ENCODE measurements at regions not wholly inside any gene's neighbourhood (a gene's known extent, or its start where the extent isn't known, plus 50 kb on each side); places are given as distances from the start of the nearest gene placed in this dataset.

DNA sequence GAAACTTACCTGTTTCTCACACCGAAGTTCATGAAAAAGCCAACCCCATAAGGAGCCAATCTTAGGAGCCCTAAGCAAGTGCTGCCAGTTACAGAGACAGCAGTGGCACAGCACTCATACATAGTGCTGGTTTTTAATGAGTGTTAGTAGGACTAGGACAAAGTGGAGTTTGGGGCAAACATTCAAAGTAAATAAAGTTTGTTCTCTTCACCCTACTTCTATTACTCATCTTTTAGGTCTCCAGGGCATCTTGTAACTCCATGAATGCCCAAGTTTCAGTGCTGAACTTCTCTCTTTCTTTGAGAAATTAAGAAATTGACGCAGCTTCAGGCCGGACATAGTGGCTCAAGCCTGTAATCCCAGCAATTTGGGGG, 584.7 kb downstream of the EBF1 start:
- WGBS, 2 donors = 89 to 95% methylated on average over 3 of the region's 3 CpGs
- DNase-seq (ENCODE audit: low spot score in 2 of 2) = no peak
- H3K4me3 ChIP-seq (ENCODE audit: low read depth, poor library complexity, severe bottlenecking) = no peak overlapping the region
- TF ChIP-seq, protein P1, sequence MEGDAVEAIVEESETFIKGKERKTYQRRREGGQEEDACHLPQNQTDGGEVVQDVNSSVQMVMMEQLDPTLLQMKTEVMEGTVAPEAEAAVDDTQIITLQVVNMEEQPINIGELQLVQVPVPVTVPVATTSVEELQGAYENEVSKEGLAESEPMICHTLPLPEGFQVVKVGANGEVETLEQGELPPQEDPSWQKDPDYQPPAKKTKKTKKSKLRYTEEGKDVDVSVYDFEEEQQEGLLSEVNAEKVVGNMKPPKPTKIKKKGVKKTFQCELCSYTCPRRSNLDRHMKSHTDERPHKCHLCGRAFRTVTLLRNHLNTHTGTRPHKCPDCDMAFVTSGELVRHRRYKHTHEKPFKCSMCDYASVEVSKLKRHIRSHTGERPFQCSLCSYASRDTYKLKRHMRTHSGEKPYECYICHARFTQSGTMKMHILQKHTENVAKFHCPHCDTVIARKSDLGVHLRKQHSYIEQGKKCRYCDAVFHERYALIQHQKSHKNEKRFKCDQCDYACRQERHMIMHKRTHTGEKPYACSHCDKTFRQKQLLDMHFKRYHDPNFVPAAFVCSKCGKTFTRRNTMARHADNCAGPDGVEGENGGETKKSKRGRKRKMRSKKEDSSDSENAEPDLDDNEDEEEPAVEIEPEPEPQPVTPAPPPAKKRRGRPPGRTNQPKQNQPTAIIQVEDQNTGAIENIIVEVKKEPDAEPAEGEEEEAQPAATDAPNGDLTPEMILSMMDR (IDR thresholded peaks at IDR 0.05) = no peak
- intact Hi-C loops (cut with DNase I; ENCODE audit: low total_unique reads) = no loop called here

DNA sequence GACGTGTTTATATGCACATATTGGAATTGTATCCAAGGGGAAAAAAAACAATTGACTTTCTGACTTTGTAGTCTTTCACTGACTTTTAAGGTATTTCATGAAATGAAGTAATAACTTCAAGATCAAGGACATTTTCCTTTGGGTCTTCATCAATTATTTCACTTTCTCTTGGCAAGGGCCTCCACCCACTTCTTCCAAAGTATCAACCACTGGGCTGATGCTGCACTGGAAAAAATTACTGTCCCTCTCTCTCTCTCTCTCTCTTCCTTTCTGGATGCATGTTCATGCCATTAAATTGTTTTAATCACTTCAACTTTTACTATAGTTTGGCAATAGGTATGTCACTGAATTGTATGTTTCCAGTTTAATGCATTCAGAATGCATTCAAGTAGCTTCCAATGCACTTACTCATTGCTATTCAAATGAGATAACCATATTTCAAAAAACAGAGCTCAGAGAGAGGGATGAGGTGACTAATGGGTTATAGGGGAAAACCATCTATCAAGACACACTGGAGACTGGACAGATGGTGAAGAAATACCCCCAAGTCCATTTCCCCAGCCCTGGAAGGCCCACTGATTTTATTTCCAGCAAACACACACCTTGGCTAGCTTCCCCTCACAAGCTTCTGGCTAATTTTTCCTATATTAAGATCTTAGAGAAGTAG, 585.3 kb downstream of the EBF1 start:
- TF ChIP-seq POLR2A (IDR thresholded peaks at IDR 0.05) = no peak
- TF ChIP-seq, protein P1 (IDR thresholded peaks at IDR 0.05) = no peak
- DNase-seq (ENCODE audit: low spot score in 2 of 2) = no peak
- H3K4me3 ChIP-seq (ENCODE audit: low read depth, poor library complexity, severe bottlenecking) = no peak overlapping the region
- intact Hi-C loops (cut with DNase I; ENCODE audit: low total_unique reads) = no loop called here
- WGBS, 2 donors = 44 to 57% methylated on average over 1 of the region's 1 CpG

GRCh38 chr5:158513490-158514318, 586.0 kb downstream of the EBF1 start:
- intact Hi-C loops (cut with DNase I; ENCODE audit: low total_unique reads) = no loop called here
- no peak overlapping the region for H3K4me3 ChIP-seq (ENCODE audit: low read depth, poor library complexity, severe bottlenecking)
- no peak for DNase-seq (ENCODE audit: low spot score in 2 of 2)
- 52 to 56% methylated on average over 6 of the region's 6 CpGs for WGBS, 2 donors
- TF ChIP-seq, protein P1 (IDR thresholded peaks at IDR 0.05) = no peak
- no peak for TF ChIP-seq POLR2A (IDR thresholded peaks at IDR 0.05)

DNA sequence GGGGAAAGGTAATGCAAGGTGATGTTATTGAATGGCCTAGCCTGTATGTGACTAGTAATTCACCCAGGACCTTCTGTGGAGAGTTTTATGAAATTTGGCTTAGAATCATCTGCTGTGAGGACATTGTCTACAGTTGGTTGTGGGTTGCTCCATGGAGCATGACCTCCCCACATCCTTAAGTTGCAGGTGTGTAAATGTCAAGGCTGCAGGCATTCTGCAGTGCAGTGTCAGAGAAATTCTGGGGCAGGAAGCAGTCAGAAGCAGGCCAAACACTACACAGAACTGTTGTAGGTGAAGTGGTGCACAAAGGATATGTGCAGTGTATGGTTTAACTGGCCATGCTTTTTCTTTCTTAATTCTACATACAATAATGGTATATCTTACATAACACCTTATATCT, 588.3 kb downstream of the EBF1 start:
- TF ChIP-seq POLR2A (IDR thresholded peaks at IDR 0.05) = no peak
- TF ChIP-seq, protein P1 (IDR thresholded peaks at IDR 0.05) = no peak
- H3K4me3 ChIP-seq (ENCODE audit: low read depth, poor library complexity, severe bottlenecking) = no peak overlapping the region

GRCh38 chr5:158510479-158510878, 589.2 kb downstream of the EBF1 start:
- TF ChIP-seq POLR2A (IDR thresholded peaks at IDR 0.05) = no peak
- TF ChIP-seq, protein P1 (IDR thresholded peaks at IDR 0.05) = no peak
- DNase-seq (ENCODE audit: low spot score in 2 of 2) = no peak
- H3K4me3 ChIP-seq (ENCODE audit: low read depth, poor library complexity, severe bottlenecking) = no peak overlapping the region
- intact Hi-C loops (cut with DNase I; ENCODE audit: low total_unique reads) = no loop called here
- WGBS, 2 donors = 95 to 96% methylated on average over 7 of the region's 7 CpGs

More for the DNA sequence above, 588.3 kb downstream of the EBF1 start:
- intact Hi-C loops (cut with DNase I; ENCODE audit: low total_unique reads) = no loop called here
- no peak for DNase-seq (ENCODE audit: low spot score in 2 of 2)

All from lower leg skin (tissue), 4 donors.